Fibroblast of lung (primary cell): ENCODE measurements at regions not wholly inside any gene's neighbourhood (a gene's known extent, or its start where the extent isn't known, plus 50 kb on each side); places are given as distances from the start of the nearest gene placed in this dataset.

ENCODE experiments used
- EZH2 ChIP-seq: IDR thresholded peaks from 2 replicates; pipeline ENCODE4 v1.5.1; 2012; ENCODE audit warnings: low read length, control low read depth, mild to moderate bottlenecking; ENCODE audit errors: missing control alignments
- TF ChIP-seq, protein P1 (sequence below), 2 donors: IDR thresholded peaks in 1 of 2; conservative IDR thresholded peaks in 1 of 2; 1 replicate in 1 of 2; 2 replicates in 1 of 2; pipeline ENCODE4 v1.5.1; 2011 to 2012; ENCODE audit warnings: low read length in 2 of 2, control low read depth in 1 of 2, inconsistent platforms in 1 of 2, low read depth in 1 of 2, mild to moderate bottlenecking in 1 of 2

DNA sequence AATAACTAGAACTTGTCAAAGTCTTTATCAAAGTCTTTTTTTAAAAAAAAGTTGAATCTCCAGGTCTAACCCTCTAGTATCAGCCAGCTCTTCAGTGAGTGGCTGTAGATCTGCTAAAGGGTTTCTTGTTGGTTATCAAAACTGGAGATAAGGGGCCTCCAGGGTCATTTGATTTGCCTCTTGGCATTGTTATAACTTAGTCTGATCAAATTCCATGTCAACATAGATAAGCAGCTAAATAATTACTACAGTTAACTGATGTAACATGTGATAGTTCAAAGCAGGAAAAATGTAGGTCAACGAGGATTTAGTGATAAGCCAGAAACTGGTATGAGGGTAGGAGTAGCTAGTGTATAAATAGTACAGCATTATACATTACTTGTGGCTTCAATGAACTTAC lies 465.1 kb downstream of the PDHA2 start:
- TF ChIP-seq, protein P1, sequence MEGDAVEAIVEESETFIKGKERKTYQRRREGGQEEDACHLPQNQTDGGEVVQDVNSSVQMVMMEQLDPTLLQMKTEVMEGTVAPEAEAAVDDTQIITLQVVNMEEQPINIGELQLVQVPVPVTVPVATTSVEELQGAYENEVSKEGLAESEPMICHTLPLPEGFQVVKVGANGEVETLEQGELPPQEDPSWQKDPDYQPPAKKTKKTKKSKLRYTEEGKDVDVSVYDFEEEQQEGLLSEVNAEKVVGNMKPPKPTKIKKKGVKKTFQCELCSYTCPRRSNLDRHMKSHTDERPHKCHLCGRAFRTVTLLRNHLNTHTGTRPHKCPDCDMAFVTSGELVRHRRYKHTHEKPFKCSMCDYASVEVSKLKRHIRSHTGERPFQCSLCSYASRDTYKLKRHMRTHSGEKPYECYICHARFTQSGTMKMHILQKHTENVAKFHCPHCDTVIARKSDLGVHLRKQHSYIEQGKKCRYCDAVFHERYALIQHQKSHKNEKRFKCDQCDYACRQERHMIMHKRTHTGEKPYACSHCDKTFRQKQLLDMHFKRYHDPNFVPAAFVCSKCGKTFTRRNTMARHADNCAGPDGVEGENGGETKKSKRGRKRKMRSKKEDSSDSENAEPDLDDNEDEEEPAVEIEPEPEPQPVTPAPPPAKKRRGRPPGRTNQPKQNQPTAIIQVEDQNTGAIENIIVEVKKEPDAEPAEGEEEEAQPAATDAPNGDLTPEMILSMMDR (conservative IDR thresholded peaks at IDR 0.05 in 1 of 2, IDR thresholded peaks at IDR 0.05 in 1 of 2; ENCODE audit: low read depth in 1 of 2, low read length in 2 of 2): no peak
- TF ChIP-seq EZH2: no peak
